ENCODE measurements at regions not wholly inside any gene's neighbourhood (a gene's known extent, or its start where the extent isn't known, plus 50 kb on each side); places are given as distances from the start of the nearest gene placed in this dataset.

DNA sequence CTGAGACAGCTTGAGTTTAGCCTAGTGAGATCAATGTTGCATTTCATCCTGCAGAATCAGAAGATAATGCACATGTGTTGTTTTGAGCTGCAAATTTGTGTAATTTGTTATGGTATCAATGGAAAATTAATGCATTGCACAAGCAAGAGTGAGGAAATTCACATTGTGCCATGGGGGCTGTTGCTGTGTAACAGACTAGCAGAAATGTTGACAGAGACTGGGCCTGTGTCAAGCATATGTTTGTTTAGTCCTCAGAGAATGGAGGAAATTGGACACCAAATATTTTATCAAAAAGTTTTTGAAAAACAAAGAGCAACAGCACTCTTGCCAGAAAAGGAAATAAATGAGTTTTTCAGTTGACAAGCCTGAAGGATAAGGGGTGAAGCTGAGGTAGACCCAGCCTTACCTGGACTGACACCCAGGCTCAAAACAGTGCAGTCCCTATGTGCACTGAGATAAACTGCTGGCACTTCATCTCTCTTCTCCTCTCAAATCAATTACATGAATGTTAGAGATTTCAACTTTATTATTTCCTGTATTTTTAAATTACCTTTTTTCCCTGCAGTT is 1150.0 kb downstream of the FSCB start:
- no peak overlapping the region for H4K91ac ChIP-seq (ENCODE audit: insufficient read depth, low read depth, low read length)
- in situ Hi-C loops (cut with MboI; ENCODE audit: low sequenced_read_pairs) (no loop called here), dilution Hi-C loops (cut with HindIII; ENCODE audit: low sequenced_read_pairs, unreplicated experiment) (no loop called here), intact Hi-C loops (cut with micrococcal nuclease) (no loop called here)
- CTCF ChIA-PET = no interaction called here
- H2AFZ ChIP-seq (replicated peaks; ENCODE audit: low read length, poor library complexity) = no peak overlapping the region
- no peak overlapping the region for H3K4me2 ChIP-seq (ENCODE audit: low read depth, low read length)
- ATAC-seq (ENCODE audit: low read depth) = no peak
- no peak overlapping the region for H2AK5ac ChIP-seq (ENCODE audit: low read depth, low read length)
- no TSS peak for BruUV-seq (replicated peaks)
- H3K9ac ChIP-seq (ENCODE audit: low read depth, low read length) = no peak overlapping the region
- H3K18ac ChIP-seq (ENCODE audit: low read depth, low read length) = no peak overlapping the region
- POLR2A ChIA-PET (ENCODE audit: unreplicated experiment) = no interaction called here
- H2BK15ac ChIP-seq (ENCODE audit: low read depth, low read length) = no peak overlapping the region
- H3K23ac ChIP-seq (ENCODE audit: low read depth, low read length) = no peak overlapping the region
- peaks cover 6% of the 10 kb centered on the region for H3K9me3 ChIP-seq (ENCODE audit: control insufficient read depth, insufficient read depth, low read length)
- H2BK20ac ChIP-seq (ENCODE audit: low read depth, low read length) = no peak overlapping the region
- no peaks in the 10 kb centered on the region for H3K4me1 ChIP-seq (ENCODE audit: control insufficient read depth, insufficient read depth, low read length)
- H4K8ac ChIP-seq (ENCODE audit: low read depth in 2 of 2, low read length in 2 of 2) = no peak overlapping the region
- DNase-seq = no peak
- no peak overlapping the region for H2AK9ac ChIP-seq (replicated peaks; ENCODE audit: low read depth, low read length, poor library complexity)
- H3K4ac ChIP-seq (ENCODE audit: low read depth, low read length) = no peak overlapping the region
- no peaks in the 10 kb centered on the region for H3K36me3 ChIP-seq (ENCODE audit: control insufficient read depth, insufficient read depth, low read length)
- no peak overlapping the region for H3K27ac ChIP-seq (ENCODE audit: insufficient read depth, low read length)
- no peaks in the 10 kb centered on the region for H3K27me3 ChIP-seq (ENCODE audit: control insufficient read depth, insufficient read depth, low read length)
- no peaks in the 10 kb centered on the region for H3K9me1 ChIP-seq (ENCODE audit: insufficient read depth, low read length)
- H4K5ac ChIP-seq (ENCODE audit: low read depth, low read length) = no peak overlapping the region
- H2BK120ac ChIP-seq (ENCODE audit: low read depth, low read length) = no peak overlapping the region
- no peak overlapping the region for H3K14ac ChIP-seq (replicated peaks; ENCODE audit: low read depth, low read length)
- H4K20me1 ChIP-seq (ENCODE audit: insufficient read depth, low read length) = no peaks in the 10 kb centered on the region
- H2BK5ac ChIP-seq (ENCODE audit: low read depth, low read length, poor library complexity, severe bottlenecking) = no peak overlapping the region
- no peak overlapping the region for H3K56ac ChIP-seq (ENCODE audit: extremely low read depth, insufficient read depth, low read length)
- TF ChIP-seq RFX5 (IDR thresholded peaks at IDR 0.05; ENCODE audit: low read depth, low read length) = no peak
- no peak for TF ChIP-seq CEBPB (IDR thresholded peaks at IDR 0.05; ENCODE audit: low read depth, low read length)
- TF ChIP-seq RCOR1 (IDR thresholded peaks at IDR 0.05; ENCODE audit: insufficient replicate concordance, low read length) = no peak
- no peak for TF ChIP-seq MAFK (IDR thresholded peaks at IDR 0.05; ENCODE audit: low read depth, low read length)
- TF ChIP-seq, protein P1, sequence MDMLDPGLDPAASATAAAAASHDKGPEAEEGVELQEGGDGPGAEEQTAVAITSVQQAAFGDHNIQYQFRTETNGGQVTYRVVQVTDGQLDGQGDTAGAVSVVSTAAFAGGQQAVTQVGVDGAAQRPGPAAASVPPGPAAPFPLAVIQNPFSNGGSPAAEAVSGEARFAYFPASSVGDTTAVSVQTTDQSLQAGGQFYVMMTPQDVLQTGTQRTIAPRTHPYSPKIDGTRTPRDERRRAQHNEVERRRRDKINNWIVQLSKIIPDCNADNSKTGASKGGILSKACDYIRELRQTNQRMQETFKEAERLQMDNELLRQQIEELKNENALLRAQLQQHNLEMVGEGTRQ (IDR thresholded peaks at IDR 0.05; ENCODE audit: low read depth, low read length) = no peak
- TF ChIP-seq SMC3 (IDR thresholded peaks at IDR 0.05; ENCODE audit: low read depth, low read length) = no peak
- TF ChIP-seq, protein P2, sequence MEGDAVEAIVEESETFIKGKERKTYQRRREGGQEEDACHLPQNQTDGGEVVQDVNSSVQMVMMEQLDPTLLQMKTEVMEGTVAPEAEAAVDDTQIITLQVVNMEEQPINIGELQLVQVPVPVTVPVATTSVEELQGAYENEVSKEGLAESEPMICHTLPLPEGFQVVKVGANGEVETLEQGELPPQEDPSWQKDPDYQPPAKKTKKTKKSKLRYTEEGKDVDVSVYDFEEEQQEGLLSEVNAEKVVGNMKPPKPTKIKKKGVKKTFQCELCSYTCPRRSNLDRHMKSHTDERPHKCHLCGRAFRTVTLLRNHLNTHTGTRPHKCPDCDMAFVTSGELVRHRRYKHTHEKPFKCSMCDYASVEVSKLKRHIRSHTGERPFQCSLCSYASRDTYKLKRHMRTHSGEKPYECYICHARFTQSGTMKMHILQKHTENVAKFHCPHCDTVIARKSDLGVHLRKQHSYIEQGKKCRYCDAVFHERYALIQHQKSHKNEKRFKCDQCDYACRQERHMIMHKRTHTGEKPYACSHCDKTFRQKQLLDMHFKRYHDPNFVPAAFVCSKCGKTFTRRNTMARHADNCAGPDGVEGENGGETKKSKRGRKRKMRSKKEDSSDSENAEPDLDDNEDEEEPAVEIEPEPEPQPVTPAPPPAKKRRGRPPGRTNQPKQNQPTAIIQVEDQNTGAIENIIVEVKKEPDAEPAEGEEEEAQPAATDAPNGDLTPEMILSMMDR (conservative IDR thresholded peaks at IDR 0.05; ENCODE audit: low read depth, low read length) = no peak
- no peak for TF ChIP-seq RAD21 (IDR thresholded peaks at IDR 0.05; ENCODE audit: low read length)
- no peak for TF ChIP-seq BHLHE40 (IDR thresholded peaks at IDR 0.05; ENCODE audit: low read depth, low read length)
- TF ChIP-seq, protein P3, sequence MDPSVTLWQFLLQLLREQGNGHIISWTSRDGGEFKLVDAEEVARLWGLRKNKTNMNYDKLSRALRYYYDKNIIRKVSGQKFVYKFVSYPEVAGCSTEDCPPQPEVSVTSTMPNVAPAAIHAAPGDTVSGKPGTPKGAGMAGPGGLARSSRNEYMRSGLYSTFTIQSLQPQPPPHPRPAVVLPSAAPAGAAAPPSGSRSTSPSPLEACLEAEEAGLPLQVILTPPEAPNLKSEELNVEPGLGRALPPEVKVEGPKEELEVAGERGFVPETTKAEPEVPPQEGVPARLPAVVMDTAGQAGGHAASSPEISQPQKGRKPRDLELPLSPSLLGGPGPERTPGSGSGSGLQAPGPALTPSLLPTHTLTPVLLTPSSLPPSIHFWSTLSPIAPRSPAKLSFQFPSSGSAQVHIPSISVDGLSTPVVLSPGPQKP (IDR thresholded peaks at IDR 0.05; ENCODE audit: borderline replicate concordance, low read depth, low read length) = no peak
- TF ChIP-seq MAZ (IDR thresholded peaks at IDR 0.05; ENCODE audit: borderline replicate concordance, low read depth, low read length) = no peak
- no peak for TF ChIP-seq NFE2L2 (IDR thresholded peaks at IDR 0.05; ENCODE audit: low read depth, low read length)
- no peak for TF ChIP-seq FOS (IDR thresholded peaks at IDR 0.05; ENCODE audit: low read depth, low read length)
- H3K79me1 ChIP-seq (ENCODE audit: low read depth in 1 of 2, low read length in 2 of 2) = no peaks in the 10 kb centered on the region
- no peak overlapping the region for H3K4me3 ChIP-seq (ENCODE audit: insufficient read depth, low read depth, low read length)
